HG02938 (cell line): ENCODE measurements at regions not wholly inside any gene's neighbourhood (a gene's known extent, or its start where the extent isn't known, plus 50 kb on each side); places are given as distances from the start of the nearest gene placed in this dataset.

ENCODE experiments used
- ATAC-seq: cut with Tn5 transposase; IDR thresholded peaks from one replicate; pipeline ENCODE4 v1.9.1; 2021; ENCODE audit warnings: mild to moderate bottlenecking, moderate library complexity; ENCODE audit not compliant: unreplicated experiment

- no peak for ATAC-seq
These were observed 282.9 kb upstream of the ATP10B start for GRCh38 chr5:161134956-161135355.

GRCh38 chr5:161134083-161134482 lies 282.1 kb upstream of the ATP10B start:
- ATAC-seq, result no peak

DNA sequence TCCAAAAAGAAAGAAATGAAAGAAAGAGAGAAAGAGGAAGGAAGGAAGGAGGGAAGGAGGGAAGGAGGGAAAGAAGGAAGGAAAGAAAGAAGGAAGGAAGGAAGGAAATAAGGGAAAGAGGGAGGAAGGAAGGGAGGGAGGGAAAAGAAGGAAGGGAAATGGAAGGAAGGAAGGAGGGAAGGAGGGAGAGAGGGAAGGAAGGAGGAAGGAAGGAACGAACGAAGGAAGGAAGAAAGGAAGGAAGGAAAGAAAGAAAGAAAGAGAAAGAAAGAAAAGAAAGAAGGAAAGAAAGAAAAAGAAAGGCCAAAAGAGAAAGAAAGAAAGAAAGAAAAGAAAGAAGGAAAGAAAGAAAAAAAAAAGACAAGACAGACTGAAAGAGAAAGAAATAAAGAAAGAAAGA lies 263.9 kb upstream of the ATP10B start:
- ATAC-seq, result no peak

DNA sequence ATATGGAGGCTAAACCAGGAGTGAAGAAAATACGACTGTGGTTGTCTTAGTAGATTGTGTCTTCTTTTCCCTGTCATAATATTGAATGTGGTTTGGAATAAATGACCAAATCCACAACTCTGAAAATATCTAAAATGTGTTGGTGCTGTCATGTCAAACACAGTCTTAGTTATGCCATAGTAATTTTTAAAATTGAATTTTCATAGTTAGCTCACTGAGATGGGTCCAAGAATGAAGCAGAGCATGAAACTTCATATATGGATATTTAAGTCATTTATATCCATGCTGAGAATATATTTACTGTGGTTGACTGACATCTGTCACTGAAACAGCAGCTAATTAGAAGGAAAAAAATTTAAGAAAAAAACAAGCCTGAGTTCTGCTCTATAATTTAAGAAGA lies 260.4 kb upstream of the ATP10B start:
- no peak for ATAC-seq

DNA sequence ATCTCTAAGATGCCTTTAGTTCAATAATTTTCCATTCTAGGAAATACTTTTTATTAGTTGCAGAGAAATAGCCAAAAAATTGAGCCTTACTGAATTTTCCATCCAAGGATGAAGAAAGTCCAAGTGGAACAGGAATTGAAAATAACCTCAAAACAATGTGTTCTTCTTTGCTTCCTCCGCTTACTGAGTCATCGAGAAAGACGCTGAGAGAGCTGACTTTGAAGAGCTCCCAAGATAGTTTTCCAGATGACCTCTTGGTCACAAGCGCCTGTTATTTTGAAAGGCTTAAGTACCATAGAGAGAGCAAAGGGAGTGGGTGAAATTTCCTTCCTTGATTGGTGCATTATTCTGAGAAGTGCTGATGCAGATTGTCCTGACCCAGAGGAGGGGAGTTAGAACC lies 253.5 kb upstream of the ATP10B start:
- no peak for ATAC-seq

GRCh38 chr5:161098516-161098915 lies 246.5 kb upstream of the ATP10B start:
- no peak for ATAC-seq

DNA sequence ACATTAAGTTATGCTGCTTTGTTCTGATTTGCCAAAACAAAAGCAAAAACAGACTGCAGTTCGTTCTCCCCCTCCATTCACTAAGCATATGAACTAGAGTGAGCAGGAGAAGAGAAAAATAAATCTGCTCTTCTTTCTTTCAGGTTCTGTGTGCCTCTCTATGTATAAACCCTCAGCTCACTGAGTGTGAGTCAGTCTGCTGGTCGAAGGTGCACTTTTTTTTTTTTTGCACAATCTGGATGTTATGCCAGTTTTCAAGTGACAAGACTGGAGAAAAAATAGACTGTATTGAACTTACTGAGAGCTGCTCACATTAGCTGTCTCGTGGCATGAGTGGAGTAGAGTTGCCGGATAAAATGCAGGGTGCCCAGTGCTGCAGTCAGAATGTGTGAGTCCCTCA lies 244.6 kb upstream of the ATP10B start:
- ATAC-seq, result no peak

- ATAC-seq, result no peak
These were observed 243.9 kb upstream of the ATP10B start for GRCh38 chr5:161095953-161096352.

GRCh38 chr5:161094411-161094810 lies 242.4 kb upstream of the ATP10B start:
- ATAC-seq, result no peak

GRCh38 chr5:161093100-161093499 lies 241.1 kb upstream of the ATP10B start:
- no peak for ATAC-seq

DNA sequence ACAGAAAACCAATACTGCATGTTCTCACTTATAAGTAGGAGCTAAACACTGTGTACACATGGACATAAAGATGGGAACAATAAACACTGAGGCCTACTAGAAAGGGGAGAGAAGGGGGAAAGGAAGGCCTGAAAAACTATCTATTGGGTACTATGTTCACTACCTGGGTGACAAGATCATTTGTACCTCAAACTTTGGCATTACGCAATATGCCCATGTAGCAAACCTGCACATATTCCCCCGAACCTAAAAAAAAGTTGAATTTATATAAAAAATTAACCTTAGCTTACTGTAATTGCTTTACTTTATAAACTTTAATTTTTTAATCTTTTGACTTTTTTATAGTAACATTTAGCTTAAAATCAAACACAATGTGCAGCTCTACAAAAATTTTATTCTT lies 237.6 kb upstream of the ATP10B start:
- no peak for ATAC-seq

GRCh38 chr5:161086461-161086860 lies 234.4 kb upstream of the ATP10B start:
- ATAC-seq, result no peak

DNA sequence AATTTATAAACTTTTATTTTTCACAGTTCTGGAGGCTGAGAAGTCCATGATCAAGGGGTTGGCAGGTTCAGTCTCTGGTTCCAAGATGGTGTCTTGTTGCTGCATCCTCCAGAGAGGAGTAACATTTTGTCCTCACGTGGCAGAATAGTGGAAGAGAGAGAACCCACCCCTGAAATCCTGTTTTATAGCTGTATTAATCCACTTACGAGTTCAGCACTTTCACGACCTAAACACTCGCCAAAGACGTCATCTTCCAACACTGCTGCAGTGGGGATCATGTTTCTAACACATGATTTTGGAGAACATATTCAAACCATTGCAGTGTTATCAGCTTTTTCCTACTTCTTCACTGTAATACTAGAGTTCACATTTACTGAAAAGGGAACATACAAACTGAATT lies 233.0 kb upstream of the ATP10B start:
- ATAC-seq, result no peak

- ATAC-seq, result no peak
These were observed 232.1 kb upstream of the ATP10B start for GRCh38 chr5:161084115-161084514.

GRCh38 chr5:161078793-161079192 lies 226.8 kb upstream of the ATP10B start:
- ATAC-seq, result no peak

DNA sequence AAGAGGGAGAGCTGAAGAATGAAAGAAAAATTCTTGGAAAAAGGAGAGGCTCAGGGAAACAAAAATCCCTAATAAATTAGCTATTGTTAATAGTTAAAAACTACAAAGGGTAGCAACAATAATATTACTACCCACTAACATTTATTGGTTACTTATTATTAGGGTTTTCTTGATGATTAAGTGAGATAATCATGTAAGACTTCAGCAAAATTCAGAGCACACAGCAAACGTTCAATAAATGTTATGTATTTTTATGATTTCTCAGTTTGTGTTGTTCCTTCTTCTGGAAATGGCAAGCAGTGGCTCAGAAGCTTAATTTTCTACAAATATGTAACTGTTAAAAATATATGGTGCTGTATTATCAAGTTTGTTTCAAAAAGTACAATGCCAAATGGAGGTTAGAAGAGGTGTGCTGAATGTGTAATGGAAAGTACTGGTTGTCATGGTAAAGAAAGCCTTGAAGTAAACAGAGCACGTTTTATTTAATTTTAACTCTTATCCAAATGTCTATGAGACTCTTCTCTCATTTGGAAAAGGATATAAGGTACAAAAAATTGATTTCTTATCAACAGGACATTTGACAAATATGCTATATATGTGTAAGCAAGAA lies 226.0 kb upstream of the ATP10B start:
- no peak for ATAC-seq

GRCh38 chr5:161077496-161077895 lies 225.5 kb upstream of the ATP10B start:
- no peak for ATAC-seq

GRCh38 chr5:161064781-161065180 lies 212.8 kb upstream of the ATP10B start:
- ATAC-seq, result no peak

GRCh38 chr5:161064297-161064696 lies 212.3 kb upstream of the ATP10B start:
- no peak for ATAC-seq

DNA sequence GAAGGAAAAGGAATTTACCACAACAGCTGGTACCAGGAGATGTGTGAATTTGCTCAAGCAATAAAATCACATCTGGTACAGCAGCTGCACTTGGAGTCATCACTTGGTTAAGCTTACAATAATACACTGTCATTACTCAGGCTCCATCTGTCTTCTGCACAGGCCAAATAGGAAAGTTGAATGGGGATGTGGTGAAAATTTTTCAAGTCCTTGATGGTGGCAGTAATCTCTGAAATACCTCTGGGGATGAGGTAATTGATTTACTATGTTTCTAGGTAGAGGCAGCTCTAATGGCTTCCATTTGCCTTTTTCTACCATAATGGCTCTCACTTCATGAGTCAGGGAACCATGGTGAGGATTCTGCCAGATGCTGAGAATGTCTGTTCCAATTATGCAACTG lies 206.8 kb upstream of the ATP10B start:
- no peak for ATAC-seq

- no peak for ATAC-seq
These were observed 200.0 kb upstream of the ATP10B start for GRCh38 chr5:161051920-161052500.

DNA sequence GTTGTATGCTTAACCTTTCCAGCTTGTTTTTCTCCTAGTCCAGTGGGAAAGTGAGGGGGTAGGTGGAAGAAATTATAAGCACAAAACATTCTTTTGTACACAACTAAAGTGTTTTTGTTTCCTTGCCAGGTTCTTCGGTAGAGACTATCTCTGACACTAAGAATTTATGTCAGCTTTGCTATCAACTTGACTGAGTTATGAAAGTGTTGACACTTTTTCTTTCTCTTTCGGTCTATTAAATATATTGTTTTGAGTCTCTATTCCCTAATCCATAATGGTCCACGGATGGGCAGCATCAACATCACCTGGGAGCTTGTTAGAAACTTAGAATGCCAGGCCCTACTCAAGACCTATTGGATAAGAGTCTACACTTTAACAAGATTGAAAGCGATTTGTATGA lies 195.0 kb upstream of the ATP10B start:
- no peak for ATAC-seq

DNA sequence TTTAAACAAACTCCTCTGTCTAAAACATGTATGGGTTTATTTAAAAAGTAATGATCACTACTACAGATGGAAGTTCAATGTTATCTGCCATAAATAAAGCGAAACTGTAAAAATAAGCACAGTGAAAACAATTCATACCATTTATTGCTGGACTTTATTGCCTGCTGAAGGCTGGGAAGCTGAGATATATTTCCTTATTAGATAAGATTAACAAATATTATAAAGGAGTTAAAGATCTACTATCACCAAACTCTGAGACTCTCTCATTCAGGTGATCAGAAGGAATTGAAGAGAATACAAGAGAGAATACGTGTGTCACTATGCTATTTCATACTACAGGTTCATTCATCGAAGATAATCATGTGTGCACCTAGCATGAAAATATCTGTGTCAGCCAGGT lies 190.9 kb upstream of the ATP10B start:
- no peak for ATAC-seq
